CD14-positive monocyte (primary cell): ENCODE measurements at regions not wholly inside any gene's neighbourhood (a gene's known extent, or its start where the extent isn't known, plus 50 kb on each side); places are given as distances from the start of the nearest gene placed in this dataset.
"Not testable (repeated sequence)": the region's sequence is repeated elsewhere in the genome, so short reads cannot be mapped to it uniquely, and the experiment has no call there.

Source experiments
- DNase-seq, 3 donors: peaks; one replicate each; pipeline ENCODE4 v3.0.0-alpha.2; 2011 to 2022
- H2AFZ ChIP-seq: 2 replicates; pipeline ENCODE4 v1.6.0; 2012; ENCODE audit warnings: mild to moderate bottlenecking, low read depth, low read length, inconsistent platforms; ENCODE audit not compliant: insufficient read depth, poor library complexity, severe bottlenecking
- H3K27ac ChIP-seq, 2 donors: 1 replicate in 1 of 2; 2 replicates in 1 of 2; pipeline ENCODE4 v1.5.1; 2012 to 2013; ENCODE audit warnings: low read length in 2 of 2, control low read depth in 1 of 2, inconsistent platforms in 1 of 2, low read depth in 1 of 2, mild to moderate bottlenecking in 1 of 2
- H3K27me3 ChIP-seq, 2 donors: one replicate each; pipeline versions ENCODE4 v1.6.0 to v1.6.1; 2011 to 2013; ENCODE audit warnings: low read length in 2 of 2; ENCODE audit not compliant: control insufficient read depth in 2 of 2, insufficient read depth in 2 of 2
- H3K36me3 ChIP-seq, 2 donors: replicated peaks in 1 of 2; 1 replicate in 1 of 2; 2 replicates in 1 of 2; pipeline versions ENCODE4 v1.5.1 to v1.6.1; 2012 to 2013; ENCODE audit warnings: low read length in 2 of 2, control low read depth in 1 of 2, inconsistent platforms in 1 of 2, mild to moderate bottlenecking in 1 of 2; ENCODE audit not compliant: insufficient read depth in 2 of 2, control insufficient read depth in 1 of 2
- H3K4me1 ChIP-seq, 2 donors: 1 replicate in 1 of 2; 2 replicates in 1 of 2; pipeline versions ENCODE4 v1.5.1 to v1.6.1; 2012 to 2013; ENCODE audit warnings: low read length in 2 of 2, control low read depth in 1 of 2, inconsistent platforms in 1 of 2, mild to moderate bottlenecking in 1 of 2, moderate library complexity in 1 of 2; ENCODE audit not compliant: insufficient read depth in 2 of 2, control insufficient read depth in 1 of 2
- H3K4me2 ChIP-seq: replicated peaks from 2 replicates; pipeline ENCODE3; 2012; ENCODE audit warnings: low read length, moderate library complexity, mild to moderate bottlenecking; ENCODE audit not compliant: poor library complexity, severe bottlenecking; ENCODE audit errors: extremely low read depth
- H3K4me3 ChIP-seq, 3 experiments: fragments of 200-600 bp in 1 of 3; sonication (generic) in 1 of 3; replicated peaks in 1 of 3; 1 replicate in 2 of 3; 2 replicates in 1 of 3; pipeline ENCODE4 v1.5.1; 2011 to 2013; ENCODE audit warnings: low read length in 3 of 3, mild to moderate bottlenecking in 3 of 3, control low read depth in 2 of 3, low read depth in 2 of 3, inconsistent platforms in 1 of 3, moderate library complexity in 1 of 3
- H3K79me2 ChIP-seq: 2 replicates; pipeline ENCODE4 v1.6.0; 2012; ENCODE audit warnings: mild to moderate bottlenecking, control low read depth, inconsistent platforms, low read length, moderate library complexity; ENCODE audit not compliant: insufficient read depth
- H3K9ac ChIP-seq: 2 replicates; pipeline ENCODE4 v1.6.0; 2017; ENCODE audit warnings: low read length, mild to moderate bottlenecking; ENCODE audit not compliant: insufficient read depth, poor library complexity, severe bottlenecking
- H3K9me3 ChIP-seq, 2 donors: replicated peaks in 1 of 2; 1 replicate in 1 of 2; 2 replicates in 1 of 2; pipeline versions ENCODE4 v1.5.1 to v1.6.1; 2012 to 2013; ENCODE audit warnings: low read length in 2 of 2, control low read depth in 1 of 2; ENCODE audit not compliant: control insufficient read depth in 1 of 2, insufficient read depth in 1 of 2
- H4K20me1 ChIP-seq: 2 replicates; pipeline ENCODE4 v1.6.0; 2012; ENCODE audit warnings: mild to moderate bottlenecking, low read length, control low read depth, moderate library complexity; ENCODE audit not compliant: insufficient read depth
- H3K27ac Mint-ChIP-seq, 7 donors: one replicate each; pipeline ENCODE4 v1.8.0; 2020; ENCODE audit warnings: mild to moderate bottlenecking in 7 of 7, mixed read lengths in 7 of 7, moderate library complexity in 6 of 7, inconsistent platforms in 2 of 7
- H3K27me3 Mint-ChIP-seq, 3 donors: one replicate each; pipeline ENCODE4 v1.8.0; 2021 to 2022; ENCODE audit warnings: low read depth in 3 of 3, mild to moderate bottlenecking in 3 of 3, mixed read lengths in 3 of 3, moderate library complexity in 3 of 3, inconsistent platforms in 1 of 3
- H3K36me3 Mint-ChIP-seq, 2 donors: one replicate each; pipeline ENCODE4 v1.8.0; 2020; ENCODE audit warnings: mixed read lengths in 2 of 2, inconsistent platforms in 1 of 2, mild to moderate bottlenecking in 1 of 2
- H3K4me1 Mint-ChIP-seq: one replicate; pipeline ENCODE4 v1.8.0; 2020; ENCODE audit warnings: mild to moderate bottlenecking, mixed read lengths
- H3K4me3 Mint-ChIP-seq, 2 donors: one replicate each; pipeline ENCODE4 v1.8.0; 2020; ENCODE audit warnings: mild to moderate bottlenecking in 2 of 2, mixed read lengths in 2 of 2, moderate library complexity in 1 of 2
- H3K9me3 Mint-ChIP-seq, 7 donors: one replicate each; pipeline ENCODE4 v1.8.0; 2020 to 2022; ENCODE audit warnings: mixed read lengths in 7 of 7, mild to moderate bottlenecking in 6 of 7, moderate library complexity in 6 of 7, inconsistent platforms in 2 of 7
- CTCF ChIP-seq: fragments of 200-600 bp; IDR thresholded peaks from one replicate; pipeline ENCODE4 v1.8.0; 2022; ENCODE audit warnings: antibody characterized with exemption, mild to moderate bottlenecking
- WGBS: methylation state at CpG from one replicate; pipeline ENCODE4 v1.1.5; 2013; ENCODE audit warnings: missing lambda C conversion rate; ENCODE audit not compliant: insufficient coverage; 5-methylcytosine and 5-hydroxymethylcytosine counted together
- intact Hi-C, 2 donors: fragments of 100-400 bp; cut with micrococcal nuclease; formaldehyde crosslinking; loops; one replicate each; pipeline versions ENCODE4 v1.15.0 to v1.15.1; 2023

- no peaks in the 10 kb centered on the region for H3K4me1 Mint-ChIP-seq
- H2AFZ ChIP-seq = no peak overlapping the region
These were observed 207.0 kb downstream of the TRIML1 start for GRCh38 chr4:188346171-188346809.

GRCh38 chr4:188347339-188347738 lies 208.1 kb downstream of the TRIML1 start:
- Histone ChIP-seq H3K4me1 (no peaks in the 10 kb centered on the region), H3K79me2 (no peaks in the 10 kb centered on the region), H3K9ac (no peak overlapping the region), H3K36me3 (no peaks in the 10 kb centered on the region), H3K27ac (no peak overlapping the region), H2AFZ (no peak overlapping the region), H3K27me3 (no peaks in the 10 kb centered on the region), H4K20me1 (no peaks in the 10 kb centered on the region), H3K4me2 (no peak overlapping the region), H3K9me3 (peaks cover 0 to 14% of the 10 kb centered on the region in 2 donors), H3K4me3 (no peak overlapping the region)
- TF ChIP-seq CTCF = no peak
- intact Hi-C loops = no loop called here
- no peak overlapping the region for H3K27ac Mint-ChIP-seq
- no peaks in the 10 kb centered on the region for H3K36me3 Mint-ChIP-seq
- H3K9me3 Mint-ChIP-seq = peaks cover 0 to 10% (median 8%) of the 10 kb centered on the region in 7 donors
- WGBS = 80% methylated on average over 1 of the region's 4 CpGs
- no peaks in the 10 kb centered on the region for H3K27me3 Mint-ChIP-seq
- H3K4me3 Mint-ChIP-seq = no peak overlapping the region
- H3K4me1 Mint-ChIP-seq = no peaks in the 10 kb centered on the region
- DNase-seq = no peak

More at GRCh38 chr4:188346171-188346809, 207.0 kb downstream of the TRIML1 start:
- H3K9ac ChIP-seq = no peak overlapping the region
- no peaks in the 10 kb centered on the region for H3K79me2 ChIP-seq
- no peak overlapping the region for H3K4me2 ChIP-seq
- H4K20me1 ChIP-seq = no peaks in the 10 kb centered on the region
- H3K9me3 ChIP-seq = peaks cover 0 to 14% of the 10 kb centered on the region in 2 donors
- WGBS = 100% methylated on average over 3 of the region's 9 CpGs
- no peaks in the 10 kb centered on the region for H3K36me3 Mint-ChIP-seq
- TF ChIP-seq CTCF = no peak
- H3K36me3 ChIP-seq = no peaks in the 10 kb centered on the region
- H3K4me1 ChIP-seq = no peaks in the 10 kb centered on the region
- H3K27ac Mint-ChIP-seq = no peak overlapping the region
- peaks cover 0 to 11% (median 7%) of the 10 kb centered on the region in 7 donors for H3K9me3 Mint-ChIP-seq
- no peaks in the 10 kb centered on the region for H3K27me3 Mint-ChIP-seq
- intact Hi-C loops = no loop called here
- H3K27me3 ChIP-seq = no peaks in the 10 kb centered on the region
- no peak overlapping the region for H3K27ac ChIP-seq
- H3K4me3 ChIP-seq = no peak overlapping the region
- no peak overlapping the region for H3K4me3 Mint-ChIP-seq
- DNase-seq = no peak

- WGBS = 93% methylated on average over 10 of the region's 10 CpGs
- H3K4me3 Mint-ChIP-seq, H3K36me3 Mint-ChIP-seq, H3K27ac ChIP-seq, H3K9ac ChIP-seq, H3K4me1 ChIP-seq, H3K4me1 Mint-ChIP-seq, intact Hi-C loops, H3K4me3 ChIP-seq, H3K27me3 Mint-ChIP-seq, H3K79me2 ChIP-seq, H3K36me3 ChIP-seq, DNase-seq, H3K4me2 ChIP-seq, H2AFZ ChIP-seq, H3K27me3 ChIP-seq, H3K27ac Mint-ChIP-seq, H4K20me1 ChIP-seq: not testable (repeated sequence)
- peaks cover 8 to 18% of the 10 kb centered on the region in 2 donors for H3K9me3 ChIP-seq
- peaks cover 0 to 11% (median 6%) of the 10 kb centered on the region in 7 donors for H3K9me3 Mint-ChIP-seq
These were observed 210.3 kb downstream of the TRIML1 start for GRCh38 chr4:188349569-188349968.
